ENCODE measurements at regions not wholly inside any gene's neighbourhood (a gene's known extent, or its start where the extent isn't known, plus 50 kb on each side); places are given as distances from the start of the nearest gene placed in this dataset.
"Not testable (repeated sequence)": the region's sequence is repeated elsewhere in the genome, so short reads cannot be mapped to it uniquely, and the experiment has no call there.

- not testable (repeated sequence) for DNase-seq
Observed at GRCh38 chr1:146710838-146711521, 227.1 kb upstream of the NBPF12 start.

GRCh38 chr1:146709302-146709701 is 228.8 kb upstream of the NBPF12 start:
- DNase-seq: not testable (repeated sequence)

GRCh38 chr1:146704162-146704724 is 233.9 kb upstream of the NBPF12 start:
- DNase-seq: not testable (repeated sequence)

GRCh38 chr1:146701320-146701719 is 236.8 kb upstream of the NBPF12 start:
- not testable (repeated sequence) for DNase-seq

- DNase-seq: not testable (repeated sequence)
Observed at GRCh38 chr1:146695388-146695787, 242.7 kb upstream of the NBPF12 start.

GRCh38 chr1:146691798-146692197 is 246.3 kb upstream of the NBPF12 start:
- not testable (repeated sequence) for DNase-seq

- not testable (repeated sequence) for DNase-seq
Observed at GRCh38 chr1:146688893-146689292, 249.2 kb upstream of the NBPF12 start.

GRCh38 chr1:146686777-146687366 is 251.3 kb upstream of the NBPF12 start:
- DNase-seq: not testable (repeated sequence)

GRCh38 chr1:146683126-146683429 is 255.0 kb upstream of the NBPF12 start:
- DNase-seq: not testable (repeated sequence)

- DNase-seq: not testable (repeated sequence)
Observed at GRCh38 chr1:146682227-146683125, 255.6 kb upstream of the NBPF12 start.

GRCh38 chr1:146673729-146674299 is 264.3 kb upstream of the NBPF12 start:
- not testable (repeated sequence) for DNase-seq

- DNase-seq: not testable (repeated sequence)
Observed at GRCh38 chr1:146672608-146673007, 265.5 kb upstream of the NBPF12 start.

- not testable (repeated sequence) for DNase-seq
Observed at GRCh38 chr1:146671588-146671987, 266.5 kb upstream of the NBPF12 start.

GRCh38 chr1:146670832-146671566 is 267.1 kb upstream of the NBPF12 start:
- not testable (repeated sequence) for DNase-seq

- not testable (repeated sequence) for DNase-seq
Observed at GRCh38 chr1:146666275-146666674, 271.8 kb upstream of the NBPF12 start.

GRCh38 chr1:146660242-146660641 is 277.9 kb upstream of the NBPF12 start:
- not testable (repeated sequence) for DNase-seq

GRCh38 chr1:146656356-146657060 is 281.6 kb upstream of the NBPF12 start:
- DNase-seq: not testable (repeated sequence)

- DNase-seq: not testable (repeated sequence)
Observed at GRCh38 chr1:146654763-146655162, 283.4 kb upstream of the NBPF12 start.

GRCh38 chr1:146645978-146646604 is 292.0 kb upstream of the NBPF12 start:
- not testable (repeated sequence) for DNase-seq

GRCh38 chr1:146641534-146641933 is 296.6 kb upstream of the NBPF12 start:
- DNase-seq: not testable (repeated sequence)

- not testable (repeated sequence) for DNase-seq
Observed at GRCh38 chr1:146640671-146641070, 297.5 kb upstream of the NBPF12 start.

Measured in activated CD4-positive, alpha-beta T cell treated with anti-CD3 and anti-CD28 coated beads, Interleukin-2, amount 50 U/mL, for 48 hours (primary cell).